AG08395 (cell line): ENCODE measurements at regions not wholly inside any gene's neighbourhood (a gene's known extent, or its start where the extent isn't known, plus 50 kb on each side); places are given as distances from the start of the nearest gene placed in this dataset.

Experiments used
- DNase-seq: peaks from one replicate; pipeline ENCODE4 v3.0.0; 2012; ENCODE audit warnings: mixed read lengths, low spot score

GRCh38 chr2:144333143-144333555, 186.8 kb downstream of the ZEB2 start:
- no peak for DNase-seq

GRCh38 chr2:144332356-144333142, 187.4 kb downstream of the ZEB2 start:
- peak; percentile 95 for DNase-seq

- DNase-seq, result no peak
Measured at GRCh38 chr2:144331674-144332355, 188.1 kb downstream of the ZEB2 start.

GRCh38 chr2:144330951-144331673, 188.8 kb downstream of the ZEB2 start:
- DNase-seq, result peak; percentile 2

GRCh38 chr2:144329472-144329871, 190.4 kb downstream of the ZEB2 start:
- no peak for DNase-seq

GRCh38 chr2:144328938-144329337, 191.0 kb downstream of the ZEB2 start:
- DNase-seq, result no peak

GRCh38 chr2:144326825-144327224, 193.1 kb downstream of the ZEB2 start:
- DNase-seq, result no peak

GRCh38 chr2:144325086-144325485, 194.8 kb downstream of the ZEB2 start:
- no peak for DNase-seq

GRCh38 chr2:144324446-144325045, 195.4 kb downstream of the ZEB2 start:
- no peak for DNase-seq

GRCh38 chr2:144323946-144324345, 196.0 kb downstream of the ZEB2 start:
- no peak for DNase-seq

- peak; percentile 41 for DNase-seq
Measured at GRCh38 chr2:144322379-144322778, 197.5 kb downstream of the ZEB2 start.

- peak; percentile 61 for DNase-seq
Measured at GRCh38 chr2:144320491-144320890, 199.4 kb downstream of the ZEB2 start.

GRCh38 chr2:144317071-144317738, 202.7 kb downstream of the ZEB2 start:
- no peak for DNase-seq

- DNase-seq, result no peak
Measured at GRCh38 chr2:144310889-144311608, 208.9 kb downstream of the ZEB2 start.

- no peak for DNase-seq
Measured at GRCh38 chr2:144310484-144310883, 209.4 kb downstream of the ZEB2 start.

- no peak for DNase-seq
Measured at GRCh38 chr2:144307711-144308110, 212.2 kb downstream of the ZEB2 start.

GRCh38 chr2:144304202-144304601, 215.7 kb downstream of the ZEB2 start:
- no peak for DNase-seq

GRCh38 chr2:144300632-144301031, 219.3 kb downstream of the ZEB2 start:
- DNase-seq, result no peak

GRCh38 chr2:144290276-144290675, 229.6 kb downstream of the ZEB2 start:
- no peak for DNase-seq

- DNase-seq, result no peak
Measured at GRCh38 chr2:144288438-144288837, 231.5 kb downstream of the ZEB2 start.

- no peak for DNase-seq
Measured at GRCh38 chr2:144285324-144285723, 234.6 kb downstream of the ZEB2 start.
